Osteoblast (primary cell): ENCODE measurements at regions not wholly inside any gene's neighbourhood (a gene's known extent, or its start where the extent isn't known, plus 50 kb on each side); places are given as distances from the start of the nearest gene placed in this dataset.
A peak's percentile ranks its signal among the peaks of the same experiment; 100 is the strongest.

Experiments
- DNase-seq: peaks from one replicate; pipeline ENCODE4 v3.0.0; 2011; ENCODE audit warnings: low spot score, mixed read lengths; ENCODE audit not compliant: insufficient read length; ENCODE audit errors: missing footprints
- H2AFZ ChIP-seq: 2 replicates; pipeline ENCODE4 v1.6.0; 2011; ENCODE audit warnings: mild to moderate bottlenecking, low read length
- H3K27ac ChIP-seq: 2 replicates; pipeline ENCODE4 v1.5.1; 2011; ENCODE audit warnings: mild to moderate bottlenecking, low read depth, low read length, moderate library complexity
- H3K27me3 ChIP-seq: 2 replicates; pipeline ENCODE4 v1.6.0; 2012; ENCODE audit warnings: mild to moderate bottlenecking, control low read depth, inconsistent platforms, low read length, moderate library complexity; ENCODE audit not compliant: insufficient read depth
- H3K36me3 ChIP-seq: 2 replicates; pipeline ENCODE4 v1.5.1; 2011; ENCODE audit warnings: mild to moderate bottlenecking, low read length, control low read depth, moderate library complexity; ENCODE audit not compliant: insufficient read depth
- H3K4me1 ChIP-seq: 2 replicates; pipeline ENCODE4 v1.5.1; 2011; ENCODE audit warnings: mild to moderate bottlenecking, low read length, control low read depth, moderate library complexity; ENCODE audit not compliant: insufficient read depth
- H3K4me2 ChIP-seq: 2 replicates; pipeline ENCODE4 v1.6.0; 2011; ENCODE audit warnings: mild to moderate bottlenecking, low read length; ENCODE audit not compliant: insufficient read depth
- H3K4me3 ChIP-seq: fragments of 200-600 bp; sonication (generic); 3 replicates; pipeline ENCODE4 v1.5.1; 2012; ENCODE audit warnings: mild to moderate bottlenecking, low read length, inconsistent platforms; ENCODE audit not compliant: insufficient read depth
- H3K79me2 ChIP-seq: 2 replicates; pipeline ENCODE4 v1.6.0; 2012; ENCODE audit warnings: mild to moderate bottlenecking, low read length, control low read depth, inconsistent platforms; ENCODE audit not compliant: insufficient read depth
- H3K9me3 ChIP-seq: 2 replicates; pipeline ENCODE4 v1.5.1; 2011; ENCODE audit warnings: low read depth, low read length, control low read depth
- H4K20me1 ChIP-seq: 2 replicates; pipeline ENCODE4 v1.6.0; 2012; ENCODE audit warnings: mild to moderate bottlenecking, low read length, control low read depth; ENCODE audit not compliant: insufficient read depth
- CTCF ChIP-seq: IDR thresholded peaks from 2 replicates; pipeline ENCODE4 v1.5.1; 2011; ENCODE audit warnings: mild to moderate bottlenecking, low read depth, low read length, moderate library complexity; ENCODE audit errors: extremely low read depth

GRCh38 chr1:20413776-20414140 is 72.3 kb downstream of the CAMK2N1 start:
- H3K27me3 ChIP-seq: peaks cover 2% of the 10 kb centered on the region
- no peaks in the 10 kb centered on the region for H3K79me2 ChIP-seq

GRCh38 chr1:20413136-20413775 is 72.8 kb downstream of the CAMK2N1 start:
- H2AFZ ChIP-seq: no peak overlapping the region
- TF ChIP-seq CTCF: no peak
- DNase-seq: no peak
- H3K79me2 ChIP-seq: no peaks in the 10 kb centered on the region
- H3K27ac ChIP-seq: no peak overlapping the region
- H3K4me2 ChIP-seq: no peak overlapping the region
- no peaks in the 10 kb centered on the region for H3K9me3 ChIP-seq
- H4K20me1 ChIP-seq: no peaks in the 10 kb centered on the region
- H3K27me3 ChIP-seq: no peaks in the 10 kb centered on the region
- H3K36me3 ChIP-seq: no peaks in the 10 kb centered on the region
- H3K4me3 ChIP-seq: no peak overlapping the region
- H3K4me1 ChIP-seq: peaks cover 24% of the 10 kb centered on the region

More at GRCh38 chr1:20413776-20414140, 72.3 kb downstream of the CAMK2N1 start:
- H3K4me2 ChIP-seq: no peak overlapping the region
- TF ChIP-seq CTCF: no peak
- no peak overlapping the region for H3K27ac ChIP-seq
- H3K4me1 ChIP-seq: peaks cover 23% of the 10 kb centered on the region
- no peak overlapping the region for H3K4me3 ChIP-seq
- no peaks in the 10 kb centered on the region for H4K20me1 ChIP-seq
- DNase-seq: no peak
- H3K36me3 ChIP-seq: no peaks in the 10 kb centered on the region
- no peak overlapping the region for H2AFZ ChIP-seq
- H3K9me3 ChIP-seq: no peaks in the 10 kb centered on the region

GRCh38 chr1:20411196-20411980 is 74.6 kb downstream of the CAMK2N1 start:
- no peaks in the 10 kb centered on the region for H3K79me2 ChIP-seq
- H3K4me3 ChIP-seq: no peak overlapping the region
- peak; percentile 91 for DNase-seq
- H2AFZ ChIP-seq: no peak overlapping the region
- H3K9me3 ChIP-seq: no peaks in the 10 kb centered on the region
- H3K4me2 ChIP-seq: peak overlapping the region; percentile 31
- peak overlapping the region; percentile 67 for H3K27ac ChIP-seq
- no peaks in the 10 kb centered on the region for H3K36me3 ChIP-seq
- H3K4me1 ChIP-seq: peaks cover 29% of the 10 kb centered on the region
- no peaks in the 10 kb centered on the region for H3K27me3 ChIP-seq
- H4K20me1 ChIP-seq: no peaks in the 10 kb centered on the region
- TF ChIP-seq CTCF: no peak

- DNase-seq: no peak
- peak overlapping the region; percentile 67 for H3K27ac ChIP-seq
- H3K4me2 ChIP-seq: no peak overlapping the region
Measured at GRCh38 chr1:20410503-20410902, 75.5 kb downstream of the CAMK2N1 start.

More at GRCh38 chr1:20410503-20410902, 75.5 kb downstream of the CAMK2N1 start:
- no peak for TF ChIP-seq CTCF
- H4K20me1 ChIP-seq: no peaks in the 10 kb centered on the region
- no peaks in the 10 kb centered on the region for H3K27me3 ChIP-seq
- no peaks in the 10 kb centered on the region for H3K36me3 ChIP-seq
- no peak overlapping the region for H2AFZ ChIP-seq
- no peaks in the 10 kb centered on the region for H3K9me3 ChIP-seq
- H3K4me3 ChIP-seq: no peak overlapping the region
- no peaks in the 10 kb centered on the region for H3K79me2 ChIP-seq
- peaks cover 37% of the 10 kb centered on the region for H3K4me1 ChIP-seq
